ENCODE measurements at regions not wholly inside any gene's neighbourhood (a gene's known extent, or its start where the extent isn't known, plus 50 kb on each side); places are given as distances from the start of the nearest gene placed in this dataset.

DNA sequence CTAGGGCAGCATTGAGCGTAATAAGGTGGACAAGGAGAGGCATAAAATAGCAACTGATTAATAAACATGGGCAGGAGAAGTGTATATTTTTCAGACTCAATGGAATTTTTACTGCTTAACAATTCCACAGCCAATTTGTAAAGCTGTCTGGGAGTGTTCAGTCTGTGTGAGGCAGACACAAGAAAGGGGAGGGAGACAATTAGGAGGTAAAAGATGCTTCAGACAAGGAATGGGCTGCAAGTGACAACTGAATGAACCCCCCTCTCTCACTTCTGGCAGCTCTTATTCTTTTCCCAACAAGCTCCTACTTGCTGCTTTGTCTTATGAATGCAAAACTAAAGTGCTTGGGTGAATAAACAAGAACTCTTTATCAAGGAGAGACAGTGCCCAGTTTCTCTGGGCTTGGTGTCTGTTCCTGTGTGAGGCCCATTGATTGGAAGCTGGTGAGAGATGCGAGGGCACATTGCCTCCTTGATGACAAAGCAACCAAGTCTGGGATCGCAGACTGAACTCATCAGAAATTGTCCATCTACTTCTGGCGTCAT is 575.3 kb downstream of the RNF144B start:
- H3K36me3 ChIP-seq (ENCODE audit: low read depth, low read length): no peaks in the 10 kb centered on the region
- H3K4me2 ChIP-seq (ENCODE audit: low read length): no peak overlapping the region
- DNase-seq (no peak), ATAC-seq (no peak)
- BruUV-seq (replicated peaks): no TSS peak
- no peaks in the 10 kb centered on the region for H3K9me2 ChIP-seq (replicated peaks; ENCODE audit: low read length)
- no peaks in the 10 kb centered on the region for H3K9me3 ChIP-seq (ENCODE audit: low read length)
- TF ChIP-seq EZH2phosphoT487 (IDR thresholded peaks at IDR 0.05; ENCODE audit: borderline replicate concordance, low read length): no peak
- TF ChIP-seq EZH2 (IDR thresholded peaks at IDR 0.05; ENCODE audit: low read length, unreplicated experiment): no peak
- no peak for TF ChIP-seq CTCF (conservative IDR thresholded peaks at IDR 0.05; ENCODE audit: low read depth, low read length)
- H4K20me1 ChIP-seq (ENCODE audit: low read length): no peaks in the 10 kb centered on the region
- peaks cover 69% of the 10 kb centered on the region for H3K27me3 ChIP-seq (ENCODE audit: low read length)
- no peak overlapping the region for H2AFZ ChIP-seq (ENCODE audit: low read length)
- H3K9ac ChIP-seq (ENCODE audit: low read length): no peak overlapping the region
- H3K4me1 ChIP-seq (ENCODE audit: insufficient read depth, low read length): no peaks in the 10 kb centered on the region
- no peak overlapping the region for H3K4me3 ChIP-seq (ENCODE audit: low read length)
- intact Hi-C loops (cut with micrococcal nuclease): no loop called here
- no peaks in the 10 kb centered on the region for H3F3A ChIP-seq (ENCODE audit: low read length, unreplicated experiment)
- ChIA-PET CTCF (no interaction called here), POLR2A (ENCODE audit: unreplicated experiment) (no interaction called here)
- no peaks in the 10 kb centered on the region for H3K79me2 ChIP-seq (ENCODE audit: low read length)
- no peak overlapping the region for H3K27ac ChIP-seq (ENCODE audit: low read length)

GRCh38 chr6:18963439-18963838 is 576.3 kb downstream of the RNF144B start:
- Histone ChIP-seq H3K9me2 (replicated peaks; ENCODE audit: low read length) (no peaks in the 10 kb centered on the region), H3K4me2 (ENCODE audit: low read length) (no peak overlapping the region), H3K79me2 (ENCODE audit: low read length) (no peaks in the 10 kb centered on the region), H3K27me3 (ENCODE audit: low read length) (peaks cover 69% of the 10 kb centered on the region), H2AFZ (ENCODE audit: low read length) (no peak overlapping the region), H3K4me3 (ENCODE audit: low read length) (no peak overlapping the region), H3K36me3 (ENCODE audit: low read depth, low read length) (no peaks in the 10 kb centered on the region), H4K20me1 (ENCODE audit: low read length) (no peaks in the 10 kb centered on the region), H3K4me1 (ENCODE audit: insufficient read depth, low read length) (no peaks in the 10 kb centered on the region), H3F3A (ENCODE audit: low read length, unreplicated experiment) (no peaks in the 10 kb centered on the region), H3K27ac (ENCODE audit: low read length) (no peak overlapping the region), H3K9me3 (ENCODE audit: low read length) (no peaks in the 10 kb centered on the region), H3K9ac (ENCODE audit: low read length) (no peak overlapping the region)
- intact Hi-C loops (cut with micrococcal nuclease): no loop called here
- no TSS peak for BruUV-seq (replicated peaks)
- TF ChIP-seq CTCF (conservative IDR thresholded peaks at IDR 0.05; ENCODE audit: low read depth, low read length) (no peak), EZH2 (IDR thresholded peaks at IDR 0.05; ENCODE audit: low read length, unreplicated experiment) (no peak)
- ChIA-PET CTCF (no interaction called here), POLR2A (ENCODE audit: unreplicated experiment) (no interaction called here)
- DNase-seq (no peak), ATAC-seq (no peak)

GRCh38 chr6:18973251-18973650 is 586.1 kb downstream of the RNF144B start:
- Histone ChIP-seq H2AFZ (ENCODE audit: low read length) (no peak overlapping the region), H3K4me3 (ENCODE audit: low read length) (no peak overlapping the region), H3K27me3 (ENCODE audit: low read length) (peaks cover 80% of the 10 kb centered on the region), H3K27ac (ENCODE audit: low read length) (no peak overlapping the region), H3K79me2 (ENCODE audit: low read length) (no peaks in the 10 kb centered on the region), H3K9me3 (ENCODE audit: low read length) (no peaks in the 10 kb centered on the region), H3K4me1 (ENCODE audit: insufficient read depth, low read length) (no peaks in the 10 kb centered on the region), H3K36me3 (ENCODE audit: low read depth, low read length) (no peaks in the 10 kb centered on the region), H4K20me1 (ENCODE audit: low read length) (no peaks in the 10 kb centered on the region), H3K9ac (ENCODE audit: low read length) (no peak overlapping the region), H3K9me2 (replicated peaks; ENCODE audit: low read length) (no peaks in the 10 kb centered on the region), H3F3A (ENCODE audit: low read length, unreplicated experiment) (no peaks in the 10 kb centered on the region), H3K4me2 (ENCODE audit: low read length) (no peak overlapping the region)
- CTCF ChIA-PET: no interaction called here
- intact Hi-C loops (cut with micrococcal nuclease): no loop called here
- POLR2A ChIA-PET (ENCODE audit: unreplicated experiment): no interaction called here
- ATAC-seq: no peak
- no TSS peak for BruUV-seq (replicated peaks)
- no peak for TF ChIP-seq CTCF (conservative IDR thresholded peaks at IDR 0.05; ENCODE audit: low read depth, low read length)
- TF ChIP-seq EZH2phosphoT487 (IDR thresholded peaks at IDR 0.05; ENCODE audit: borderline replicate concordance, low read length): no peak
- TF ChIP-seq EZH2 (IDR thresholded peaks at IDR 0.05; ENCODE audit: low read length, unreplicated experiment): no peak
- DNase-seq: no peak

Data from PC-3 (cell line).